Coronary artery (tissue), 2 donors: ENCODE measurements at regions not wholly inside any gene's neighbourhood (a gene's known extent, or its start where the extent isn't known, plus 50 kb on each side); places are given as distances from the start of the nearest gene placed in this dataset.

Experiments used
- DNase-seq: peaks from one replicate; pipeline ENCODE4 v3.0.0-alpha.2; 2017; ENCODE audit warnings: low spot score
- H3K27ac ChIP-seq, 2 donors: fragments of 200-600 bp; sonication (generic); one replicate each; pipeline ENCODE4 v1.5.1; 2016 to 2019
- H3K4me3 ChIP-seq: fragments of 200-600 bp; sonication (generic); 2 replicates; pipeline ENCODE4 v1.5.1; 2016; ENCODE audit warnings: mild to moderate bottlenecking, moderate library complexity
- CTCF ChIP-seq: fragments of 200-600 bp; sonication (generic); IDR thresholded peaks from one replicate; pipeline ENCODE4 v1.5.1; 2019; ENCODE audit warnings: antibody characterized with exemption

GRCh38 chr9:99573886-99574285 is 247.8 kb upstream of the NR4A3 start:
- Histone ChIP-seq H3K4me3 (no peak overlapping the region), H3K27ac (no peak overlapping the region)
- DNase-seq = no peak
- TF ChIP-seq CTCF = no peak

- TF ChIP-seq CTCF = no peak
- no peak for DNase-seq
- Histone ChIP-seq H3K4me3 (no peak overlapping the region), H3K27ac (no peak overlapping the region)
These were observed 245.7 kb upstream of the NR4A3 start for GRCh38 chr9:99576002-99576401.

GRCh38 chr9:99576876-99577275 is 244.8 kb upstream of the NR4A3 start:
- no peak for TF ChIP-seq CTCF
- no peak for DNase-seq
- no peak overlapping the region for H3K4me3 ChIP-seq
- H3K27ac ChIP-seq = no peak overlapping the region

GRCh38 chr9:99577351-99577750 is 244.3 kb upstream of the NR4A3 start:
- Histone ChIP-seq H3K4me3 (no peak overlapping the region), H3K27ac (no peak overlapping the region)
- DNase-seq = no peak
- TF ChIP-seq CTCF = no peak

- TF ChIP-seq CTCF = no peak
- Histone ChIP-seq H3K4me3 (no peak overlapping the region), H3K27ac (no peak overlapping the region)
- DNase-seq = no peak
These were observed 243.0 kb upstream of the NR4A3 start for GRCh38 chr9:99578666-99579065.

- DNase-seq = no peak
- TF ChIP-seq CTCF = no peak
- no peak overlapping the region for H3K4me3 ChIP-seq
- no peak overlapping the region for H3K27ac ChIP-seq
These were observed 241.7 kb upstream of the NR4A3 start for GRCh38 chr9:99579964-99580363.

- no peak for DNase-seq
- no peak for TF ChIP-seq CTCF
- Histone ChIP-seq H3K27ac (no peak overlapping the region), H3K4me3 (no peak overlapping the region)
These were observed 238.9 kb upstream of the NR4A3 start for GRCh38 chr9:99582814-99583213.
